SH-SY5Y (cell line): ENCODE measurements at regions not wholly inside any gene's neighbourhood (a gene's known extent, or its start where the extent isn't known, plus 50 kb on each side); places are given as distances from the start of the nearest gene placed in this dataset.

Experiments
- GATA2 ChIP-seq: IDR thresholded peaks from 2 replicates; pipeline ENCODE4 v1.6.1; 2011; ENCODE audit warnings: mild to moderate bottlenecking, low read depth, low read length
- GATA3 ChIP-seq: IDR thresholded peaks from 2 replicates; pipeline ENCODE4 v1.6.1; 2011; ENCODE audit warnings: low read depth, mild to moderate bottlenecking, low read length, moderate library complexity

GRCh38 chr5:87850843-87851242 is 417.8 kb downstream of the TMEM161B start:
- peak; percentile 18; the same call in 1 of the 2 replicates for TF ChIP-seq GATA2
- no peak for TF ChIP-seq GATA3
